RWPE1 (cell line): ENCODE measurements at regions not wholly inside any gene's neighbourhood (a gene's known extent, or its start where the extent isn't known, plus 50 kb on each side); places are given as distances from the start of the nearest gene placed in this dataset.

Experiments
- CTCF ChIA-PET: fragments of 350-600 bp; sonication (Branson Sonifier 250); formaldehyde crosslinking; extraction: SDS; loops from one replicate; lab custom pipeline; 2021; lab: Yijun Ruan, JAX
- POLR2A ChIA-PET: fragments of 400-600 bp; formaldehyde crosslinking; extraction: SDS; loops from one replicate; lab custom pipeline; 2020; ENCODE audit warnings: antibody characterized with exemption; ENCODE audit not compliant: low non-redundant PET; lab: Yijun Ruan, JAX
- DNase-seq: peaks from one replicate; pipeline ENCODE4 v3.0.0; 2012; ENCODE audit warnings: low spot score
- H3K27ac ChIP-seq: fragments of 450-650 bp; 2 replicates; pipeline ENCODE4 v1.5.1; 2017
- CTCF ChIP-seq: fragments of 450-650 bp; conservative IDR thresholded peaks from 2 replicates; pipeline ENCODE4 v1.5.1; 2017; ENCODE audit warnings: low read depth, mild to moderate bottlenecking

GRCh38 chr1:73784026-73784425, 413.9 kb downstream of the LRRIQ3 start:
- ChIA-PET CTCF (interaction anchor here (0.6 kb wide), 1 partner anchor 70 kb away, joined by 3 read pairs; no protein-coding TSS in a partner anchor), POLR2A (no interaction called here)

GRCh38 chr1:73783352-73783751, 414.6 kb downstream of the LRRIQ3 start:
- no peak overlapping the region for H3K27ac ChIP-seq
- ChIA-PET POLR2A (no interaction called here), CTCF (interaction anchor here (0.6 kb wide), 1 partner anchor 1482 kb away, joined by 3 read pairs; no protein-coding TSS in a partner anchor)
- no peak for TF ChIP-seq CTCF
- DNase-seq, result no peak

More at GRCh38 chr1:73784026-73784425, 413.9 kb downstream of the LRRIQ3 start:
- no peak overlapping the region for H3K27ac ChIP-seq
- no peak for TF ChIP-seq CTCF
- DNase-seq, result no peak

- CTCF ChIA-PET, result no interaction called here
- H3K27ac ChIP-seq, result no peak overlapping the region
- no peak for TF ChIP-seq CTCF
- no peak for DNase-seq
- POLR2A ChIA-PET, result no interaction called here
These were observed 415.1 kb downstream of the LRRIQ3 start for GRCh38 chr1:73782901-73783300.

- POLR2A ChIA-PET, result no interaction called here
- CTCF ChIA-PET, result no interaction called here
- DNase-seq, result no peak
- H3K27ac ChIP-seq, result no peak overlapping the region
- TF ChIP-seq CTCF, result no peak
These were observed 416.7 kb downstream of the LRRIQ3 start for GRCh38 chr1:73781251-73781650.

- TF ChIP-seq CTCF, result no peak
- H3K27ac ChIP-seq, result no peak overlapping the region
- POLR2A ChIA-PET, result no interaction called here
- DNase-seq, result no peak
- CTCF ChIA-PET, result no interaction called here
These were observed 419.5 kb downstream of the LRRIQ3 start for GRCh38 chr1:73778471-73778870.

- DNase-seq, result no peak
- CTCF ChIA-PET, result no interaction called here
- POLR2A ChIA-PET, result no interaction called here
- no peak for TF ChIP-seq CTCF
- H3K27ac ChIP-seq, result no peak overlapping the region
These were observed 422.1 kb downstream of the LRRIQ3 start for GRCh38 chr1:73775896-73776295.
